GM23338 (cell line): ENCODE measurements at regions not wholly inside any gene's neighbourhood (a gene's known extent, or its start where the extent isn't known, plus 50 kb on each side); places are given as distances from the start of the nearest gene placed in this dataset.

ENCODE experiments used
- CREB1 ChIP-seq: fragments of 250-450 bp; sonication (Bioruptor Pico); IDR thresholded peaks from 2 replicates; pipeline ENCODE4 v1.5.0; 2020; ENCODE audit warnings: low read depth, mild to moderate bottlenecking, moderate library complexity
- CTCF ChIP-seq, 2 experiments: fragments of 200-600 bp in 1 of 2; sonication (generic) in 1 of 2; conservative IDR thresholded peaks; 2 replicates each; pipeline versions ENCODE4 v1.5.1 to v1.6.1; 2016 to 2017; ENCODE audit warnings: antibody characterized with exemption in 2 of 2, low read depth in 2 of 2, mild to moderate bottlenecking in 2 of 2, moderate library complexity in 1 of 2
- EZH2 ChIP-seq: fragments of 200-600 bp; sonication (generic); IDR thresholded peaks from one replicate; pipeline ENCODE4 v1.8.0; 2017; ENCODE audit warnings: antibody characterized with exemption, mild to moderate bottlenecking, low read depth; ENCODE audit not compliant: unreplicated experiment
- EZH2phosphoT487 ChIP-seq: fragments of 200-600 bp; sonication (generic); IDR thresholded peaks from one replicate; pipeline ENCODE4 v1.8.1; 2018; ENCODE audit warnings: antibody characterized with exemption; ENCODE audit not compliant: unreplicated experiment
- NANOG ChIP-seq: IDR thresholded peaks from 2 replicates; pipeline ENCODE4 v1.6.1; 2016; ENCODE audit warnings: antibody characterized with exemption, borderline replicate concordance
- POLR2AphosphoS5 ChIP-seq: IDR thresholded peaks from 2 replicates; pipeline ENCODE4 v1.6.1; 2016; ENCODE audit warnings: antibody characterized with exemption, low read depth
- REST ChIP-seq: IDR thresholded peaks from one replicate; pipeline ENCODE4 v1.6.1; 2018; ENCODE audit warnings: antibody characterized with exemption; ENCODE audit not compliant: unreplicated experiment
- STAT1 ChIP-seq: IDR thresholded peaks from one replicate; pipeline ENCODE4 v1.6.1; 2016; ENCODE audit warnings: antibody characterized with exemption; ENCODE audit not compliant: unreplicated experiment
- ZNF114 ChIP-seq: fragments of 250-450 bp; sonication (Bioruptor Pico); IDR thresholded peaks from 2 replicates; pipeline ENCODE4 v1.5.0; 2020; ENCODE audit warnings: mild to moderate bottlenecking, moderate library complexity
- ZNF331 ChIP-seq: fragments of 250-450 bp; sonication (Bioruptor Pico); IDR thresholded peaks from 2 replicates; pipeline ENCODE4 v1.5.0; 2020; ENCODE audit warnings: low read depth, mild to moderate bottlenecking, moderate library complexity

GRCh38 chr14:57057803-57058202 lies 210.9 kb downstream of the EXOC5 start:
- TF ChIP-seq CTCF (conservative IDR thresholded peaks at IDR 0.05; ENCODE audit: low read depth in 2 of 2) (no peak), POLR2AphosphoS5 (no peak), EZH2 (no peak), EZH2phosphoT487 (no peak), REST (no peak), CREB1 (CRISPR knock-in tag) (peak; percentile 59; the same call in 1 of the 2 replicates), NANOG (no peak), ZNF114 (CRISPR knock-in tag) (no peak), ZNF331 (CRISPR knock-in tag) (no peak), STAT1 (no peak)
